PFSK-1 (cell line): ENCODE measurements at regions not wholly inside any gene's neighbourhood (a gene's known extent, or its start where the extent isn't known, plus 50 kb on each side); places are given as distances from the start of the nearest gene placed in this dataset.

ENCODE experiments used
- FOXP2 ChIP-seq: optimal IDR thresholded peaks from 2 replicates; pipeline ENCODE3; 2011; ENCODE audit warnings: borderline replicate concordance, control low read depth, inconsistent platforms; ENCODE audit not compliant: insufficient read depth; ENCODE audit errors: extremely low read length, extremely low read depth
- POLR2AphosphoS5 ChIP-seq: IDR thresholded peaks from 2 replicates; pipeline ENCODE4 v1.6.1; 2012; ENCODE audit warnings: low read depth, mild to moderate bottlenecking, control low read depth, low read length, moderate library complexity
- SIN3A ChIP-seq: IDR thresholded peaks from 2 replicates; pipeline ENCODE4 v1.6.1; 2012; ENCODE audit warnings: mild to moderate bottlenecking, low read length, moderate library complexity, borderline replicate concordance; ENCODE audit not compliant: insufficient read depth
- TAF1 ChIP-seq: IDR thresholded peaks from 2 replicates; pipeline ENCODE4 v1.6.1; 2012; ENCODE audit warnings: low read length, control low read depth, borderline replicate concordance; ENCODE audit not compliant: insufficient read depth
- TF ChIP-seq, protein P1 (sequence below), 2 experiments: IDR thresholded peaks; 2 replicates each; pipeline versions ENCODE4 v1.6.1 to v1.8.0; 2011 to 2012; ENCODE audit warnings: low read depth in 2 of 2, low read length in 2 of 2, control low read depth in 1 of 2, inconsistent platforms in 1 of 2, mild to moderate bottlenecking in 1 of 2, moderate library complexity in 1 of 2; ENCODE audit not compliant: insufficient read depth in 1 of 2

DNA sequence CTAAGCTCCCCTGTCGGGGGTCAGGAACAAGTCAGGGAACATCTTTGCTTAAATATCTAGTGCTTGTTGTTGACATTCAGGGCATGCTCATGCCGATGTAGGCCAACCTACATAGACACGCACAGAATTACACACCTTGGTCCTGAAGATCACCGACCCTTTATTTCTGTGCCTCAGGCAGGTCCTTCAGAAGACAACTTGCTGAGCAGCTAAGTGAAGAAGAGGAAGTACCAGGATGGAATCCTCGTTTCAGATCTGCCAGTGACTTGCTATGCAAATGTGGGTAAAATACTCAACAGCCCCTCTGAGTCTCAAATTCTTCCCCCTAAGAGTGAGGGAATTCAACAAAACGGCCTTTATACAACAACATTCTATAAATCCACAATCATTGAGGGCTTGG, 494.7 kb downstream of the BCL11A start:
- TF ChIP-seq SIN3A: no peak
- no peak for TF ChIP-seq TAF1
- TF ChIP-seq, protein P1, sequence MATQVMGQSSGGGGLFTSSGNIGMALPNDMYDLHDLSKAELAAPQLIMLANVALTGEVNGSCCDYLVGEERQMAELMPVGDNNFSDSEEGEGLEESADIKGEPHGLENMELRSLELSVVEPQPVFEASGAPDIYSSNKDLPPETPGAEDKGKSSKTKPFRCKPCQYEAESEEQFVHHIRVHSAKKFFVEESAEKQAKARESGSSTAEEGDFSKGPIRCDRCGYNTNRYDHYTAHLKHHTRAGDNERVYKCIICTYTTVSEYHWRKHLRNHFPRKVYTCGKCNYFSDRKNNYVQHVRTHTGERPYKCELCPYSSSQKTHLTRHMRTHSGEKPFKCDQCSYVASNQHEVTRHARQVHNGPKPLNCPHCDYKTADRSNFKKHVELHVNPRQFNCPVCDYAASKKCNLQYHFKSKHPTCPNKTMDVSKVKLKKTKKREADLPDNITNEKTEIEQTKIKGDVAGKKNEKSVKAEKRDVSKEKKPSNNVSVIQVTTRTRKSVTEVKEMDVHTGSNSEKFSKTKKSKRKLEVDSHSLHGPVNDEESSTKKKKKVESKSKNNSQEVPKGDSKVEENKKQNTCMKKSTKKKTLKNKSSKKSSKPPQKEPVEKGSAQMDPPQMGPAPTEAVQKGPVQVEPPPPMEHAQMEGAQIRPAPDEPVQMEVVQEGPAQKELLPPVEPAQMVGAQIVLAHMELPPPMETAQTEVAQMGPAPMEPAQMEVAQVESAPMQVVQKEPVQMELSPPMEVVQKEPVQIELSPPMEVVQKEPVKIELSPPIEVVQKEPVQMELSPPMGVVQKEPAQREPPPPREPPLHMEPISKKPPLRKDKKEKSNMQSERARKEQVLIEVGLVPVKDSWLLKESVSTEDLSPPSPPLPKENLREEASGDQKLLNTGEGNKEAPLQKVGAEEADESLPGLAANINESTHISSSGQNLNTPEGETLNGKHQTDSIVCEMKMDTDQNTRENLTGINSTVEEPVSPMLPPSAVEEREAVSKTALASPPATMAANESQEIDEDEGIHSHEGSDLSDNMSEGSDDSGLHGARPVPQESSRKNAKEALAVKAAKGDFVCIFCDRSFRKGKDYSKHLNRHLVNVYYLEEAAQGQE (IDR thresholded peaks at IDR 0.05; ENCODE audit: insufficient read depth in 1 of 2, low read depth in 2 of 2, low read length in 2 of 2): no peak
- no peak for TF ChIP-seq POLR2AphosphoS5
- TF ChIP-seq FOXP2: no peak
